ENCODE measurements at regions not wholly inside any gene's neighbourhood (a gene's known extent, or its start where the extent isn't known, plus 50 kb on each side); places are given as distances from the start of the nearest gene placed in this dataset.

- TF ChIP-seq CTCF (IDR thresholded peaks at IDR 0.05) (no peak), EZH2phosphoT487 (IDR thresholded peaks at IDR 0.05; ENCODE audit: borderline replicate concordance, low read depth) (no peak), CHD2 (IDR thresholded peaks at IDR 0.05; ENCODE audit: low read length, partially characterized antibody) (no peak), RAD21 (IDR thresholded peaks at IDR 0.05; ENCODE audit: low read length) (no peak), GATA2 (CRISPR knock-in tag; IDR thresholded peaks at IDR 0.05) (no peak), YY1 (IDR thresholded peaks at IDR 0.05; ENCODE audit: low read depth) (no peak), JUND (IDR thresholded peaks at IDR 0.05) (no peak), SMC3 (IDR thresholded peaks at IDR 0.05; ENCODE audit: low read depth, low read length) (no peak), SIN3A (IDR thresholded peaks at IDR 0.05; ENCODE audit: borderline replicate concordance, low read depth, low read length) (no peak), TAF1 (IDR thresholded peaks at IDR 0.05; ENCODE audit: borderline replicate concordance, low read depth, low read length) (no peak), NRF1 (IDR thresholded peaks at IDR 0.05; ENCODE audit: low read depth, low read length) (no peak), TEAD4 (IDR thresholded peaks at IDR 0.05; ENCODE audit: borderline replicate concordance, insufficient read depth) (no peak)
- TF ChIP-seq, protein P1, sequence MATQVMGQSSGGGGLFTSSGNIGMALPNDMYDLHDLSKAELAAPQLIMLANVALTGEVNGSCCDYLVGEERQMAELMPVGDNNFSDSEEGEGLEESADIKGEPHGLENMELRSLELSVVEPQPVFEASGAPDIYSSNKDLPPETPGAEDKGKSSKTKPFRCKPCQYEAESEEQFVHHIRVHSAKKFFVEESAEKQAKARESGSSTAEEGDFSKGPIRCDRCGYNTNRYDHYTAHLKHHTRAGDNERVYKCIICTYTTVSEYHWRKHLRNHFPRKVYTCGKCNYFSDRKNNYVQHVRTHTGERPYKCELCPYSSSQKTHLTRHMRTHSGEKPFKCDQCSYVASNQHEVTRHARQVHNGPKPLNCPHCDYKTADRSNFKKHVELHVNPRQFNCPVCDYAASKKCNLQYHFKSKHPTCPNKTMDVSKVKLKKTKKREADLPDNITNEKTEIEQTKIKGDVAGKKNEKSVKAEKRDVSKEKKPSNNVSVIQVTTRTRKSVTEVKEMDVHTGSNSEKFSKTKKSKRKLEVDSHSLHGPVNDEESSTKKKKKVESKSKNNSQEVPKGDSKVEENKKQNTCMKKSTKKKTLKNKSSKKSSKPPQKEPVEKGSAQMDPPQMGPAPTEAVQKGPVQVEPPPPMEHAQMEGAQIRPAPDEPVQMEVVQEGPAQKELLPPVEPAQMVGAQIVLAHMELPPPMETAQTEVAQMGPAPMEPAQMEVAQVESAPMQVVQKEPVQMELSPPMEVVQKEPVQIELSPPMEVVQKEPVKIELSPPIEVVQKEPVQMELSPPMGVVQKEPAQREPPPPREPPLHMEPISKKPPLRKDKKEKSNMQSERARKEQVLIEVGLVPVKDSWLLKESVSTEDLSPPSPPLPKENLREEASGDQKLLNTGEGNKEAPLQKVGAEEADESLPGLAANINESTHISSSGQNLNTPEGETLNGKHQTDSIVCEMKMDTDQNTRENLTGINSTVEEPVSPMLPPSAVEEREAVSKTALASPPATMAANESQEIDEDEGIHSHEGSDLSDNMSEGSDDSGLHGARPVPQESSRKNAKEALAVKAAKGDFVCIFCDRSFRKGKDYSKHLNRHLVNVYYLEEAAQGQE (IDR thresholded peaks at IDR 0.05; ENCODE audit: low read depth, low read length) = no peak
- TF ChIP-seq, protein P2, sequence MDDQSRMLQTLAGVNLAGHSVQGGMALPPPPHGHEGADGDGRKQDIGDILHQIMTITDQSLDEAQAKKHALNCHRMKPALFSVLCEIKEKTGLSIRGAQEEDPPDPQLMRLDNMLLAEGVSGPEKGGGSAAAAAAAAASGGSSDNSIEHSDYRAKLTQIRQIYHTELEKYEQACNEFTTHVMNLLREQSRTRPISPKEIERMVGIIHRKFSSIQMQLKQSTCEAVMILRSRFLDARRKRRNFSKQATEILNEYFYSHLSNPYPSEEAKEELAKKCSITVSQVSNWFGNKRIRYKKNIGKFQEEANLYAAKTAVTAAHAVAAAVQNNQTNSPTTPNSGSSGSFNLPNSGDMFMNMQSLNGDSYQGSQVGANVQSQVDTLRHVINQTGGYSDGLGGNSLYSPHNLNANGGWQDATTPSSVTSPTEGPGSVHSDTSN (IDR thresholded peaks at IDR 0.05) = no peak
Measured at GRCh38 chr17:52758481-52758880, 600.0 kb upstream of the CA10 start.
